Adipocyte (in vitro differentiated cells): ENCODE measurements at regions not wholly inside any gene's neighbourhood (a gene's known extent, or its start where the extent isn't known, plus 50 kb on each side); places are given as distances from the start of the nearest gene placed in this dataset.

Source experiments
- DNase-seq: peaks from one replicate; pipeline ENCODE4 v3.0.0-alpha.2; 2015; ENCODE audit warnings: low read depth
- H3K27me3 ChIP-seq: replicated peaks from 2 replicates; pipeline ENCODE4 v1.7.0; 2013; ENCODE audit warnings: mild to moderate bottlenecking, low read length, moderate library complexity; ENCODE audit not compliant: control insufficient read depth, insufficient read depth
- H3K36me3 ChIP-seq: 2 replicates; pipeline ENCODE4 v1.7.0; 2013; ENCODE audit warnings: low read length, mild to moderate bottlenecking, moderate library complexity; ENCODE audit not compliant: control insufficient read depth, insufficient read depth, severe bottlenecking
- H3K4me1 ChIP-seq: 2 replicates; pipeline ENCODE4 v1.7.0; 2013; ENCODE audit warnings: mild to moderate bottlenecking, low read length, moderate library complexity; ENCODE audit not compliant: control insufficient read depth, insufficient read depth
- H3K4me3 ChIP-seq: 2 replicates; pipeline ENCODE4 v1.7.0; 2013; ENCODE audit warnings: mild to moderate bottlenecking, low read length, moderate library complexity
- H3K9ac ChIP-seq: 2 replicates; pipeline ENCODE4 v1.7.0; 2013; ENCODE audit warnings: mild to moderate bottlenecking, low read length, moderate library complexity
- H3K9me3 ChIP-seq: 2 replicates; pipeline ENCODE4 v1.7.0; 2013; ENCODE audit warnings: mild to moderate bottlenecking, low read length, moderate library complexity; ENCODE audit not compliant: control insufficient read depth

DNA sequence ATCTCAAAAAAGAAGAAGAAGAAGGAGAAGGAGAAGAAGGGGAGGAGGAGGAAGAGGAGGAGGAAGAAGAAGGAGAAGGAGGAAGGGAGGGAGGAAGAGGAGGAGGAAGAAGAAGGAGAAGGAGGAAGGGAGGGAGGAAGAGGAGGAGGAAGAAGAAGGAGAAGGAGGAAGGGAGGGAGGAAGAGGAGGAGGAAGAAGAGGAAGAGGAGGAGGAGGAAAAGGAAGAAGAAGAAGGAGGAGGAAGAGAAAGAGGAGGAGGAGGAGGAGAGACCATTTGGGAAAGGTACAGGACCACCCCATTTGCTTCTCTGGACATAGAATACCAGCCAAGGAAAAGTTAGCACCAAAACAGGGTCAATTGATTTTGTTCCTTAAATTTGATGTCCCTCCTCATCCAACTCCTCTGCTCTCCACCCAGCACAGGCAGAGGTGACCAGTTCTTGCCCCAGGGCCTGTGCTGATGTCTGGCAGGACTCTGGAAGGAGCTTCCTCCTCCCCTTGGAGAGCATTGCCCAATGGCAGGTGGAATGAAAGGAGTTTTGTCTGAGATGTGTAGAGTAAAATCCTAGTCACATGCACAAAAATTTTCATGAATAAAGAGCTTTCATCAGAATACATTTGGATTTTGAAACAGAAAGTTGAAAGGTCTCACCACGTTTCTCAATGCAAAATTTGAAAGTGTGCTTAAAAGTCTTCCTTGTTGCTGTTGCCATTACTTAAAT lies 182.9 kb downstream of the LY86 start:
- Histone ChIP-seq H3K4me3 (no peak overlapping the region), H3K36me3 (no peaks in the 10 kb centered on the region), H3K4me1 (peaks cover 7% of the 10 kb centered on the region), H3K27me3 (no peaks in the 10 kb centered on the region), H3K9me3 (peaks cover 2% of the 10 kb centered on the region), H3K9ac (no peak overlapping the region)
- DNase-seq = no peak

DNA sequence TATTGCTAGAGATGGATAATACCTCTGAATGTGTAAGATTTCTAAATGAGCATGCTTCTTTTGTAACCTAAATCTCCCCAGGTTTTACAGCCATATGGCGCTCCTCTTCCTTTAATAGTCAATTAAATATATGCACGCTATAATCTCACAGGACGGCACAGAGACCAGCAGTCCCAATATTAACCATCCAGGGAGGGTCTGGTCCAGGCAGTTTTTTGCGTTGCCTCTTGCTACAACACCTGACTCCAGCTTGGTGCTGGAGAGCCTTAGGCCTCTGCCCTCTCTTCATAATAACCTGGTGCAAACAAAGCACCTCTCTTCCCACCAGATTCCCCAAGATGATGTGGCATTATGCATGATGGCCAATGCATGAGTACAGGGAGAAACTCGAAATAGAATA lies 183.4 kb downstream of the LY86 start:
- Histone ChIP-seq H3K4me3 (no peak overlapping the region), H3K9me3 (peaks cover 8% of the 10 kb centered on the region), H3K4me1 (peaks cover 6% of the 10 kb centered on the region), H3K27me3 (no peaks in the 10 kb centered on the region), H3K9ac (no peak overlapping the region), H3K36me3 (no peaks in the 10 kb centered on the region)
- no peak for DNase-seq

DNA sequence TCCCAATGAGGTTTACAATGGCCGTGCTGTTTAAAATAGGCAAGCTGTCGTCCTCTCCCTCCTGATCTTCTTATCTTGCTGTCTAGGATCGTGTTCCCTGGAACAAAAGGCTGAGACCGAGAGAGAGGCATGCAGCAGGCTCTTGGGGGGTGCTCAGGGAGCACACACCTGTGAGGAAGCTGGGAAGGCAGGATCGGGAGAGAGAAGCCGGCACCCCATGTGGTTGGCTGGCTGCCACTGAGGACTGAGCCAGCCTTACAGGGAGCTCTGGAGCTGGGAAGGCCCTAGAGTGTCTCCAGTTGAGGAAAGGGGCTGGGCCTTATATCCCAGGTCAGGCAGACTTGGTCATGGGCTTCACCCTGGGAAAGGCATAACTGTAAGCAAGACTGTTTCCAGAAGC lies 184.2 kb downstream of the LY86 start:
- Histone ChIP-seq H3K4me3 (no peak overlapping the region), H3K4me1 (peaks cover 6% of the 10 kb centered on the region), H3K9ac (no peak overlapping the region), H3K36me3 (no peaks in the 10 kb centered on the region), H3K27me3 (no peaks in the 10 kb centered on the region), H3K9me3 (peaks cover 9% of the 10 kb centered on the region)
- no peak for DNase-seq

DNA sequence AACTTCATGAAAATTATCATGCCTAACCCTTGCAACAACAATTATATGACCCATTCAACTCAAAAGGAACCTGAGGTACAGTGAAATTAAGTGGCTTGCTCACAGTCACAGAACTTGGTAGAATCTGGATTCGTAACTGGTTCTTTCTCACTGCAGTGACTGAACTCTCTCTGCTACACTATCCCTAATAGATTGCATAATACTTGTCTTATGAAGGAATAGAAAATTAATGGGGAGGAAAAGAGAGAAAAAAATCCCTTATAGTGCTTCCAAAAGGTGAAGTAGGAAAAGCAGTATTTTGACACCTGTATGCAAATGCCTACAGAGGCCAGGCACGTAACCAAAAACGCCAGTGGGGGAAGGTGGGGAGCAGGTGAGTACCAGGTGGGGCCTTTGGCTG lies 186.6 kb downstream of the LY86 start:
- Histone ChIP-seq H3K4me3 (no peak overlapping the region), H3K9ac (no peak overlapping the region), H3K4me1 (peaks cover 6% of the 10 kb centered on the region), H3K27me3 (peaks cover 6% of the 10 kb centered on the region), H3K36me3 (no peaks in the 10 kb centered on the region), H3K9me3 (peaks cover 9% of the 10 kb centered on the region)
- no peak for DNase-seq

DNA sequence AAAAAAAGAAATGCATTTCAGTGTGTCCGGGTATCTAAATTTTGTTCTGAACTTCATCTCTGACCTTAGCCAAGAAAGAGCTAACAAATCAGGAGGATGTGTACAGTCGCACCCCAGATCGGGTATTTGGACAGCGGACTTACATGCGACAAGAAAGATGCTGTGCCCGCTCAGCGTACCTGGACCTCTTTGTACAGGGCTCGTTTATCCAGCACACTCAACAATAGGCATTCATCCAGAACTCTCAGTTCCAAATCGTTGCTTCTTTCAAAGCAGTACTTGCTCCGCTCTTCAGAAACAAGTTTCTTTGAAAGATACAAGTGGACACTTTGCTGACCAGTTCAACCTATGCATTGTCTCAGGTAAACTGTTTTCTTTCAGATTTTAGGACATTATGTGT lies 191.7 kb downstream of the LY86 start:
- H3K9me3 ChIP-seq = peaks cover 9% of the 10 kb centered on the region
- H3K4me3 ChIP-seq = no peak overlapping the region
- no peak for DNase-seq

DNA sequence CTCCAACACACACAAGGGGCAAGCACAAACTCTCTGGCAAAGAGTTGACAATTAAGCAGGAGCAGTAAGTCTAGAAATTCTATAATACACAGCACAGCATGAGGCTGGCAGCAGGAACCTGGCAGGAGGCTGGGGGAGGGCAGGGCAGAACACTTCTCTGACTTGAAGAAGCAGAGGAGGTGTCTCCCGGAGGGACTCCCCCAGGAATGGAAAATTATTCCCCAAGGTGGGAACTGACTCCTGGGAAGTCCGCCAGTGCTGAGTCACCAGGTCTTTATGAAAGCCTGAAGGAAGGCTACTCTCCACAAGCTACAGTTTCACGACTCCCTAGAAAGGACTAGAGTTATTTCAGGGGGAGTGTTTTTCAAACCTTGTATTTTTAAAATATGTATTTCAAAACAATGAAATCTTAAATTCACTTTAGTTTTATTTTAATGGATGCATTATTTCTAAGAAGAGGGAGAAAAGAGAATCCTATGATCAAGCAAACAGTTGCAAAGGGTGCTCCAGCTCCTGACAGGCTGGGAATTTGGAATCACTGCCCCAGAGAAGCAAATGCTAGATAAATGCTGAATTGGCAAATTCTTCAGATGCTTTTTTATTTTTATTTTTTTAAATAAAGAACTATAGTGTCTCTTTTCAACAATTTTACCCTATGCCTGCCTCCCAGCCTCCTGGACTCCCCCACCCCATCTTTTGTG lies 192.8 kb downstream of the LY86 start:
- Histone ChIP-seq H3K9me3 (peaks cover 8% of the 10 kb centered on the region), H3K27me3 (peaks cover 6% of the 10 kb centered on the region), H3K36me3 (no peaks in the 10 kb centered on the region), H3K4me3 (peak overlapping the region; percentile 4), H3K9ac (peak overlapping the region; percentile 65), H3K4me1 (peaks cover 37% of the 10 kb centered on the region)
- DNase-seq = peak; percentile 45

More for the DNA sequence above, 191.7 kb downstream of the LY86 start:
- peaks cover 31% of the 10 kb centered on the region for H3K4me1 ChIP-seq
- H3K27me3 ChIP-seq = peaks cover 6% of the 10 kb centered on the region
- no peak overlapping the region for H3K9ac ChIP-seq
- H3K36me3 ChIP-seq = no peaks in the 10 kb centered on the region

DNA sequence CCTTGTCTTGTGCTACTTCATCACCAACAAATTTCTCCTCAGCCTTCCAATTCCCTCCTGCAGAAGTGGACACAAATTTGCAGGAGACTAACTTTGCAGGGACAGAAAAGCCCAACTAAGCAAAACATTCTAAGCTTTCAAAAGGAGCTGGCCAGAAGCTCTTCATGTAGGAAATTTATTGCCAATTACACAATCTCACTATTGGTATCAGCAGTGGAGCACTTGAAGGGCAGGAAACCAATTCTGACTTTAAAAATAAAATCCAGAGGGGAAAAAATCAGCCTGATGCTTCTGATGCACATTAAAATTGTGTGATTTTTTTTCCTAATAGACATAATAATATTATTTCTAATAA lies 193.3 kb downstream of the LY86 start:
- peaks cover 37% of the 10 kb centered on the region for H3K4me1 ChIP-seq

DNA sequence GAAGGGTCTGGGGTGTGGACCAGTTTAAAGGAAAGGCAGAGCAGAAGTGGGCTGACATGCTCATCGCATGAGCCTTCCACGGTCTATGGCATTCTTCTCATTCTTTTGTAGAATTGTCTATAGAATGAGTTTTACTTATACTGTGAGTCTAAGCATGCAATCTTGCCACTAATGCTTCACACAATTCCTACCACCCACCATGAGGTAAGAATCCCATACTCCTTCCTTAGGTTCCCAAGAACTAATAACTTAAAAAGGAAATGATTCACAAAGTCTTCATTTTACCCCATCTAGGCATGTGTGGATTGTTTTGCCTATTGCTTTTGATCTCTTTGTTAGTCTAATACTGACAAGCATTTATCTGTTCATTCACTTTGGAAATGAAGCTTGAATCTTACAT lies 195.2 kb downstream of the LY86 start:
- no peaks in the 10 kb centered on the region for H3K9me3 ChIP-seq
- H3K9ac ChIP-seq = no peak overlapping the region
- DNase-seq = no peak
- H3K4me3 ChIP-seq = no peak overlapping the region
- peaks cover 37% of the 10 kb centered on the region for H3K4me1 ChIP-seq
- H3K36me3 ChIP-seq = no peaks in the 10 kb centered on the region
- peaks cover 6% of the 10 kb centered on the region for H3K27me3 ChIP-seq

More for the DNA sequence above, 193.3 kb downstream of the LY86 start:
- no peaks in the 10 kb centered on the region for H3K36me3 ChIP-seq
- H3K9me3 ChIP-seq = peaks cover 2% of the 10 kb centered on the region
- peak overlapping the region; percentile 4 for H3K4me3 ChIP-seq
- peak overlapping the region; percentile 65 for H3K9ac ChIP-seq
- no peak for DNase-seq
- H3K27me3 ChIP-seq = peaks cover 6% of the 10 kb centered on the region

DNA sequence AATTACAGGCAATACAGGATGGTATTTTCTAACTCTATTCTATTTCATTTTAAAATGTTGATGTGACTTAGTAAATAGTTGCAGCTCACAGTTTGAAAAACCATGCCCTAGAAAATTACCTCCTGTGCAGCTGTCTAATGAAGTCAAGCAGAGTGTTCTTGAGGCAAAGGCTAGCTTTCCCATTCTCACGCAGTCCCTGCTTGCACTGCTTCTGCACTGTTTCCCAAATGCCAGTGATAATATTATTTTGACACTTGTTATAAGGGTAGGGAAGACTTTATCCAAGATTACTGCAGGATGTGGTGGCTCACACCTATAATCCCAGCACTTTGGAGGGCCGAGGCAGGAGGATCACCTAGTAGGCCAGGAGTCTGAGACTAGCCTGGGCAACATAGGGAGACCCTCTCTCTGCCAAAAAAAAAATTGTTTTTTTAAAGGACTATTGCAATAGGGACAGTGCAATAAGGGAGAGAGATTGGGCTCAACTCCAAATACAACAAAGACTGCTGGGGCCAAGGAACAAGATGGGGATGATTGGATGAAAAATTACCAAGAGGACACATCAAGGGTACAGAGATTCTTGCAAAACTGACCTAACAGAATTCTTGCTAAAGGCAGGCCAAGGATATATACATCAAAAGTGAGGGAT lies 196.1 kb downstream of the LY86 start:
- H3K9me3 ChIP-seq = no peaks in the 10 kb centered on the region
- H3K4me3 ChIP-seq = no peak overlapping the region
- H3K36me3 ChIP-seq = no peaks in the 10 kb centered on the region
- peaks cover 3% of the 10 kb centered on the region for H3K27me3 ChIP-seq
- DNase-seq = no peak
- H3K4me1 ChIP-seq = peaks cover 37% of the 10 kb centered on the region
- no peak overlapping the region for H3K9ac ChIP-seq

DNA sequence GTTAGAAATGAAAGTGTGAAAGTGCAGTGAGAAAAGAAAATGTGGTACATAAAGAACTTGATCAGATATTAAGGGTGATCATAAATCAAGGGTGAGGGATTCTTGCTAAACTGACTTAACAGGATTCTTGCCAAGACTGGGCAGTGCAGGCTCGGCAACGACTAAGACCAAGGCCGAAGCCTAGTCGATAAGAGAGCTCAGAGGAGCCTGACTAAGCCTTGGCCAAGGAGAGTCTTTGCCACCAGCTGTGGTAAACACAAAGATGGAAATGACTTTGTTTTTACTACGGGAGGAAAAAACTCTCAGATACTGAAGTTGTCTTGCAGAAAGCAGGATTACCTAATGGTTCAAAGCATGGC lies 196.6 kb downstream of the LY86 start:
- DNase-seq = no peak
- Histone ChIP-seq H3K4me1 (peaks cover 37% of the 10 kb centered on the region), H3K9me3 (no peaks in the 10 kb centered on the region), H3K4me3 (no peak overlapping the region), H3K9ac (no peak overlapping the region), H3K36me3 (no peaks in the 10 kb centered on the region), H3K27me3 (no peaks in the 10 kb centered on the region)

DNA sequence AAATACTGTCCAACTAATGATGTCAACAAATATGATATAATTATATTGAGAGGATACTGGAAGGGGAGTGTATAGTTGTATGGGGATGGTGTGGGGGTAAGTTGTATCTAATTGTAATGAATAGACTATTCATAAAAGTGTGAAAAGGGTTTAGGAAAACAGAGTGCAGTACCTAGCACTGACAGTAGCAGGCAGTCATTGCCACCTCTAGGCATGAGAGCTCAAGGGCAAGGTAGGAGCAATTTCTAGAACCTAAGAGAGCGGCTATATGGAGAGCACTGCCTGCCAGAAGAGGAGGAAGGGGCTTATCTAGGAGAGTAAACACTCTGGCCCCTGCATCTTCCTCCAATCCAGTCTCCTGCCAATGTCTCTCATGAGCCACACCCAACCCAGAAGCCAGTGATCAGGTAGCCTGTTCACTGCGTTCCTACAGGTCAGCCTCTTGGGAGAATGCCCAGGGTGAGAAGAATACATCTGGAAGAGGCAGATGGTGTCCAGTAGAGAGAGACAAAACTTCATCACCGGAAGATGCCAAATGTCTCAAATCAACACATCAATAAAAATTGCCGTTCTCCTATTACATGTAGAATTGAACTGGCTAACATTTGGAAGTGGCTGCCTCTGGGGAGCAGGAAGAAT lies 200.0 kb downstream of the LY86 start:
- DNase-seq = no peak
- Histone ChIP-seq H3K4me3 (no peak overlapping the region), H3K36me3 (no peaks in the 10 kb centered on the region)

More for the DNA sequence above, 200.0 kb downstream of the LY86 start:
- no peak overlapping the region for H3K9ac ChIP-seq
- H3K4me1 ChIP-seq = peaks cover 20% of the 10 kb centered on the region
- H3K9me3 ChIP-seq = no peaks in the 10 kb centered on the region
- H3K27me3 ChIP-seq = no peaks in the 10 kb centered on the region
